GM19043 (cell line): ENCODE measurements at regions not wholly inside any gene's neighbourhood (a gene's known extent, or its start where the extent isn't known, plus 50 kb on each side); places are given as distances from the start of the nearest gene placed in this dataset.

Experiments
- ATAC-seq: cut with Tn5 transposase; IDR thresholded peaks from one replicate; pipeline ENCODE4 v1.9.1; 2021; ENCODE audit warnings: low read depth; ENCODE audit not compliant: unreplicated experiment

DNA sequence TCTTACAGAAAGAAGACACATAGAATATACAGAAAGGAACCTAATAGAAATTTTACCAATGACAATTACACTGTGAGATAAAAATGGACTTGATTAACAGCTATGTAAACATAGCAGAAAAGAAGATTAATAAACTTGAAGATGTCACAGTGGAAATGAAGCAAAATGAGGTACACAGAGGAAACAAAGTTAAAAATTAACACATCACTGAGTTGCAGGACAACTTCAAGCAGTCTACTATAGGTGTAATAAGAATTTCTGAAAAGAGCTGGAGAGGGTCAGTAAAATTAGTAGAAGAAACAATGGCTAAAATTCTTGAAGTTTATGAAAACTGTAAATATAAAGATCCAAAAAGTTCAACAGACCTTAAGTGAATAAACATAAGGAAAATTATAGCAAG, 738.7 kb downstream of the C12orf50 start:
- no peak for ATAC-seq

DNA sequence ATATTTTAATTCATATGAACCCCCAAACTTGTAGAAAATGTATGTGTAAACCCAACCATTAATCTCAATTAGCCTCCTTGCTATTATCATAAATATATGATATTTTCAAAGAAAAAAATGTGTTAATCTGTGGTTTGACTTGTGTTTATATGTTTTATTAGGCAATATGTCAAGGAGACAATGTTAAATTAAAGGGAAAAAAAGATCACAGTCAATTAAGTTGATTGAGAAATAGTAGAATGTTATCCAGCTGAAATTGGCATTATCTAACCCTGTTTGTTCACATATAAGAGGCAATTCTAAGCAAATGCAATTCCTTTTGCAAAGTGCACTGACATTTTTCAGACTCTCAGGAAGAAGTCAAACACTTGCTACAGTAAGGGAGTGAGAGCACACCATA, 745.3 kb downstream of the C12orf50 start:
- no peak for ATAC-seq

DNA sequence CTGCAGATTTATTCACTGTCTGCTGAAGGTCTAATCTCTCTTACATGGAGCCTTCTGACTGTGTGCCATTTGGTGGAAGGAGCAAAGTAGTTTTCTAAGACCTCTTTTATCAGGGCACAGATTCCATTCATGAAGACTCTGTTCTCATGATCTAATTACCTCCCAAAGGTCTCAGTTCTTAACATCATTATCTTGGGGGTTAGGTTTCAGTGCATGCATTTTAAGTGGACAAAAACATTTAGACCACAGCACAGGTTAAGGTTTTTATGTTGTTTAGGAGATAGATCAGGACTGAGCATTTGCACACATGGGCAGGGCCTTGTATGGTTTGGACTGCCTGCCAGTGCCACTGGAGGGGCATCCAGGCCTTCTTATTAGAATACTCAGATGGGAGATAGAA, 746.1 kb downstream of the C12orf50 start:
- ATAC-seq, result no peak

- no peak for ATAC-seq
Observed at GRCh38 chr12:87280893-87281292, 748.3 kb downstream of the C12orf50 start.

DNA sequence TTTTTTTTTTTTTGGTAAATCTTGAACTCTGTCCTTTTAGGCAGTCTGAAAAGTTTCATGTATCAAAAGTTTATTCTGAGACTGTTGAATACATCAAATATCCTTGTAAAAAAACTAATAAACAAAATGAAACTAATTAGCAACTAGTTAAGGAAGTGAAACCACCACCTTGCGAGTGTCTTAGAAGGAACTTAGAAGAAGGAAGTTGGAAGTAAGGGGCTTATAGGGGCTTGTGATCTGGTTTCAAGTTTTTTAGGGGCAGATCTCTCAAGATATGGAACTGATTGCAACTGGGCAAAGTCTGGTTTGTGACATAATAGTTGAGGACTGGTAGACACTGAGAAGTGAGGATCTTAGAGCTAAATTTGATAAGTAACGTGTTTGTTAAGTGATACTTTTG, 748.8 kb downstream of the C12orf50 start:
- peak; percentile 71 for ATAC-seq

- ATAC-seq, result no peak
Observed at GRCh38 chr12:87274594-87275245, 754.5 kb downstream of the C12orf50 start.

DNA sequence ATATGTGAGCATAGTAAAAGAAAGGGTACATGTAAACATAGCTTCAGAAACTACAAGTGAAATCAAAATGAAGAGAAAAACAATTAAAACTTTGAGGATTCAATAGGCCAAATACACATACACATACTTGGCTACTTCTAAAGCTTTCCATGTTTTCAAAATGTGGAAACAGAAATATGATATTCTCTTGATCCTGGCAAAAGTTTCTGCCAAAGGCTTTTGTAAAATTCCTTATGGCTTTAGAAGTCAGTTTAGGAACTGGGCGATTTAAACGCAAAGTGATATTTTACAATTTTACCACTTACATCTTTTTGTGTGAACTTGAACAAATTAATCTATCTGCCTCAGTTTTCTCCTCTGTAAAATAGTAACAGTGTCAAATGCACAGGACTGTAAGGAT, 756.4 kb downstream of the C12orf50 start:
- ATAC-seq, result no peak

- no peak for ATAC-seq
Observed at GRCh38 chr12:87270919-87271318, 758.3 kb downstream of the C12orf50 start.

GRCh38 chr12:87266305-87266704, 762.9 kb downstream of the C12orf50 start:
- no peak for ATAC-seq

- ATAC-seq, result no peak
Observed at GRCh38 chr12:87259391-87259790, 769.8 kb downstream of the C12orf50 start.

DNA sequence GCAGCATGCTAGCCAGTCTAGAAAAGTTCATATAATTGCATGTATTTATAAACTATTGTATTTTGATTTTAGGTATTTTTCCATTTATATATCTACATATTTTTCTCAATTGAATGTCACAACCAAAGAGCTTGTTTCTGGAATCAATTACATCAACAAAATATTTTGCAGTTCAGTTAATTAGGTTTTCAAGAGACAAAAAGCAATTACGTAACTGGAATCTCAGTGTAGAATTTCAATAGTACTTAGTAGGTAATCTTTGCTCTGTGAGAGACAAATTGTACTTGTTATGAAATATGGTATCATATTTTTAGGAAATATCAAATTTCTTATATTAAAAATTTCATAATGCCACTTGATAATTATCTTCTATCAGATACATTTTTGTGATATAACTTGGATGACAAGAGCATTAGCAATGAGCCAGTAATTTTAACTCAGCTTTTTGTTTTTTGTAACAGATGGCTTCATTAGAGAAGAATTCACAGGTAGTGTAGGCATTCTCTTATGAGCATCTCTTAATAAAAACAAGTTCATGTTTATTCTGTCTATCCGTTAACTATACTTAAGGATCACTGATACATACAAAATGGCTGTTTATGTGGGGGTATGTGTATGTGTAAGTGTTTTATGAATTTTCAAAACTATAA, 774.7 kb downstream of the C12orf50 start:
- no peak for ATAC-seq

DNA sequence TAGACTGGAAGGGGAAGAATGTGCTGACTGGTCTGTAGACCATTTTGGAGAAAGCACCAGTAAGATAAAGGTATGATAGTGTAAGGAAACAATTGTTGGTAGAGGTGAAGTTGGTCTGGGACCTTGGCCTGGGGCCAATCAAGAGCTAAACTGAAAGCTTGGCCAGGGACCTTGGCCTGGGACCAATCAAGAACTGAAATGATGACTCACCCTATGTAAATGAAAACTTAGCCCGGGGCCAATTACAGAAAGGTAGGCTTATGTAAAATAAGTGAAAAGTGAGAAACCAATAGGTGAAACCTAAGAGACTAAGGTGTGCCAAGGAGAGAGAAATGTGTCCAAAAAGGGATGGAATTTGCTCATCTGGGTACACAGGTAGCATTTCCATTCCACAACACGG, 776.0 kb downstream of the C12orf50 start:
- no peak for ATAC-seq

GRCh38 chr12:87246726-87247125, 782.5 kb downstream of the C12orf50 start:
- ATAC-seq, result no peak

DNA sequence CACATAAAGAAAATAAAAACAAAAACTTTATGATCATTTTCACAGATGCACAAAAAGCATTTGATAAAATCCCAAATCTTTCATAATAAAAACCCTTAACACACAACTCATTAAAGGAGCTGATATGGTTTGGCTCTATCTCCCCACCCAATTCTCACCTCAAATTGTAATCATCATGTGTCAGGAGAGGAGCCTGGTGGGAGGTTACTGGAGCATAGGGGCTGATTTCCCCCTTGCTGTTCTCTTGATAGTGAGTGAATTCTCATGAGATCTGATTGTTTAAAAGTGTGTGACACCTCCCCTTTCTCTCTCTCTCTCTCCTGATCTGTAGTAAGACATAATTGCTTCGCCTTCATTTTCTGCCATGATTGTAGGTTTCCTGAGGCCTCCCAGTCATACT, 790.7 kb downstream of the C12orf50 start:
- no peak for ATAC-seq

- no peak for ATAC-seq
Observed at GRCh38 chr12:87234898-87235297, 794.3 kb downstream of the C12orf50 start.

DNA sequence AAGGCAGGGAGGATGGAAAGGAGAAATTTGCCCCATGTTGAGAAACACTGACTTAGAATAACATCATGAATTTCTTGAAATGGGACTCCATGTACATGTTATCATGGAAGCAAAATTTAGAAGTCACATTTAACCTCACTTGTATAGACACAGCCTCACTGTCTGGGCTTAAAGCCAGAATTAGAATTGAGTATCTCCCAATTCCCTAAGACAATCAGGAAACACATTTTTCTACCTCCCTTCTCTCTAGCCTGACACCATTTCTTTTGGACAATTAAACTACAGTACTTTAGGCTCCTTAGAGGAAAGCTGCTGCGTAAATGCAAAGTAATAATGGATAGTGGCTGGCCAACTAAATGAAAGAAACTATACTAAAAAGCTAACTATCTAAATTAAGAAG, 795.5 kb downstream of the C12orf50 start:
- ATAC-seq, result no peak

DNA sequence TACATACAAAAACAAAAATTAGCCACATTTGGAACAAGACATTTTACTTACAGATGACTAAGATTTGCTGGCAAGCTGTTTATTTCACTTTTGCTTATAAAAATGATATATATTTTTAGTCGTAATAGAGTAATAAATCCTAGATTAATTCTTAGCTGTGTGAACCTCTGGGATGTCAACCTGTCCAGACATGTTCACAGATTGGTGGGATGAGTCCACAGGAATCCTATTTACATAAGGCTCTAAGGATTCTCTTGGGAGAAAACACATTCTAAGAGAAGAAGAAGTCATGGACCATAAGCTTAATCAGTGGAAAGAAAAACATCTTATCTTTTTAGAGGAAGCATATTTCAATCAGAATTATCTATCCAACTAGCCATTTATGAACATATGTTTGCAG, 797.4 kb downstream of the C12orf50 start:
- ATAC-seq, result no peak

- ATAC-seq, result no peak
Observed at GRCh38 chr12:87230441-87230840, 798.8 kb downstream of the C12orf50 start.

DNA sequence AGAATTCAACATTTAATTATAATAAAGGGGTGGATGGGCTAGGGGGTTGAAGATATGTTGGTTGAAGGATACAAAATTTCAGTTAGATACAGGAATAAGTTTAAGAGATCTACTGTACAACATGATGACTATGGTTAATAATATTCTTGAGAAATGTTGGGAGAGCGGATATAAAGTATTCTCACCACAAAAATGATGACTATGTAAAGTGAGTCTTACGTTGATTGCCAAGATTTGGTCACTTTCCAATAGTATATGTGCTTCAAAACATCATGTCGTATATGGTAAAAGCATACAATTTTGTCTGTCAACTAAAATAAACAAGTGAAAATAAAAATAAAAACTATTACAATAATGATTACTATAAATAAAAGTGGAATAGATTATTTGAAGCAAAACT, 802.0 kb downstream of the C12orf50 start:
- no peak for ATAC-seq

DNA sequence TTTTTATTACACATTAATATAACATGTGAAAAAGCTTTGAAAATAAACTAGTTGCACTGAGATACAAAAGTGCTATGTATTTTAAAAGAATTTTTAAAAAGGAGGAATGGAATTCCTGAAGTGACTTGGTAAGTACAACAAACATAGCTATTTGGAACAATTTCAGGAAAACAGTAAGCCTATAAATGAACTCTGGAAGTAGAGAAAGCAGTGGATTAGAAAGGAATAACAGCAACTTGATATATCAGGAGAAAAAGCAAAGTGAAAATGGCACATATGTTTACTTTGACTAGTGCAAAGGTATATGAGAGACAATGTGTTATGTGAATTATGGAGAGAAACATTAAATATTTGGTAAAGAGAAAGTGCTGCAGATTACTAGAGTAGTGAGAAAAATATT, 811.7 kb downstream of the C12orf50 start:
- no peak for ATAC-seq

- ATAC-seq, result no peak
Observed at GRCh38 chr12:87216436-87216835, 812.8 kb downstream of the C12orf50 start.

DNA sequence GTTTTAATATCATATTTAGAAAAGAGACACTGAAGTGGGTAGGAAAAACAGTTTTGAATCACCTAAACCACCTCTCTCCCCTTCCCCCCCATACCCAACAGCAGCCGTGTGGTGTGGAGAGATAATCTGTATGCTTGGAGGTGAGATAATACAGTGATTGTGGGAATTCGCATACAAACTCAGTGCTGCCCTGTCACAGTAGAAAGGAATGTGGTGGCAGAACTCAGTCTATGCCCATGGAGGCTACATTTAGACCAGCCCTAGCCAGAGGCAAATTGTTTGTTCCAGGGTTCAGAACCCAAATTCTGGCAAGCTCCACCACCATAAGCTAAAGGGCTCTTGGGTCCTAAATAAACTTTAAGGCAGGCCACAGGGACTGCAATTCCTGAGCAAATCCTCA, 827.0 kb downstream of the C12orf50 start:
- ATAC-seq, result no peak

DNA sequence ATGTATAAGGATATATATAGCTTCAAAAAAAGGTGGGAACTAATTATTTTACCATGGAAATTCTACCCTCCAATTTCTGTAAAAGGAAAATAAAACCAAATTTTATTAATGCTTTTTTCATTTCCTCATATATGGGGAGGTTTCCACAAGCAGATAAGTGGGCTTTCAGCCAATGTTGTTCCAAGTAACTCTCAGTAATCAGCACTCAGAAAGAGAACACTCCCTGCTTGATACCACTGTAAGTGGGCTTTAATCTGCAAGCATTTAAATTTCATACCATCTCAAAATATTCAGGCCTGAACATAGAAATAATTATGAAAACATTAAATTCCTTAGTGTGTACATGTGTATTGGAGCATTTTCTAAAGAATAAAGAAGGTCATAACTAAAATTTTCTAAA, 827.6 kb downstream of the C12orf50 start:
- ATAC-seq, result no peak
